Activated CD4-positive, alpha-beta T cell treated with anti-CD3 and anti-CD28 coated beads, Interleukin-2, amount 10 ng/mL, durations not matched to agents 7 days and 5 days (primary cell): ENCODE measurements at regions not wholly inside any gene's neighbourhood (a gene's known extent, or its start where the extent isn't known, plus 50 kb on each side); places are given as distances from the start of the nearest gene placed in this dataset.
"Not testable (repeated sequence)": the region's sequence is repeated elsewhere in the genome, so short reads cannot be mapped to it uniquely, and the experiment has no call there.

ENCODE experiments used
- CTCF ChIA-PET: fragments of 350-600 bp; sonication (Branson Sonifier 250); formaldehyde crosslinking; loops from one replicate; lab custom pipeline; 2021; ENCODE audit warnings: antibody characterized with exemption; lab: Charles Lee
- POLR2A ChIA-PET: fragments of 350-600 bp; sonication (Branson Sonifier 250); formaldehyde crosslinking; loops from one replicate; lab custom pipeline; 2021; ENCODE audit warnings: antibody characterized with exemption; lab: Charles Lee
- DNase-seq: peaks from one replicate; pipeline ENCODE4 v3.0.0-alpha.2; 2020
- H3K27ac Mint-ChIP-seq: one replicate; pipeline ENCODE4 v1.8.0; 2021; ENCODE audit warnings: mild to moderate bottlenecking, moderate library complexity, mixed read lengths
- H3K27me3 Mint-ChIP-seq: one replicate; pipeline ENCODE4 v1.8.0; 2021; ENCODE audit warnings: mixed read lengths
- H3K36me3 Mint-ChIP-seq: one replicate; pipeline ENCODE4 v1.8.0; 2021; ENCODE audit warnings: low read depth, mixed read lengths
- H3K4me1 Mint-ChIP-seq: one replicate; pipeline ENCODE4 v1.8.0; 2021; ENCODE audit warnings: mixed read lengths
- H3K4me3 Mint-ChIP-seq: one replicate; pipeline ENCODE4 v1.8.0; 2021; ENCODE audit warnings: mild to moderate bottlenecking, moderate library complexity, mixed read lengths
- H3K9me3 Mint-ChIP-seq: one replicate; pipeline ENCODE4 v1.8.0; 2021; ENCODE audit warnings: mixed read lengths

- no peak overlapping the region for H3K4me3 Mint-ChIP-seq
- POLR2A ChIA-PET = no interaction called here
- no peak overlapping the region for H3K27ac Mint-ChIP-seq
- peaks cover 29% of the 10 kb centered on the region for H3K27me3 Mint-ChIP-seq
- DNase-seq = no peak
- H3K9me3 Mint-ChIP-seq = no peaks in the 10 kb centered on the region
- CTCF ChIA-PET = no interaction called here
- no peaks in the 10 kb centered on the region for H3K36me3 Mint-ChIP-seq
- H3K4me1 Mint-ChIP-seq = no peaks in the 10 kb centered on the region
These were observed 83.6 kb downstream of the CARTPT start for GRCh38 chr5:71802673-71803072.

- DNase-seq = no peak
- POLR2A ChIA-PET = no interaction called here
- peaks cover 3% of the 10 kb centered on the region for H3K4me1 Mint-ChIP-seq
- peaks cover 23% of the 10 kb centered on the region for H3K27me3 Mint-ChIP-seq
- no peaks in the 10 kb centered on the region for H3K36me3 Mint-ChIP-seq
- no peak overlapping the region for H3K4me3 Mint-ChIP-seq
- no peak overlapping the region for H3K27ac Mint-ChIP-seq
- no peaks in the 10 kb centered on the region for H3K9me3 Mint-ChIP-seq
- CTCF ChIA-PET = interaction anchor here (0.6 kb wide), 1 partner anchor 104 kb away, joined by 3 read pairs; no protein-coding TSS in a partner anchor
These were observed 87.6 kb downstream of the CARTPT start for GRCh38 chr5:71806711-71807110.

- Mint-ChIP-seq H3K36me3 (no peaks in the 10 kb centered on the region), H3K4me3 (no peak overlapping the region), H3K27ac (no peak overlapping the region), H3K9me3 (no peaks in the 10 kb centered on the region), H3K4me1 (peaks cover 3% of the 10 kb centered on the region), H3K27me3 (peaks cover 20% of the 10 kb centered on the region)
- DNase-seq = no peak
- ChIA-PET POLR2A (no interaction called here), CTCF (no interaction called here)
These were observed 88.8 kb downstream of the CARTPT start for GRCh38 chr5:71807909-71808308.

DNA sequence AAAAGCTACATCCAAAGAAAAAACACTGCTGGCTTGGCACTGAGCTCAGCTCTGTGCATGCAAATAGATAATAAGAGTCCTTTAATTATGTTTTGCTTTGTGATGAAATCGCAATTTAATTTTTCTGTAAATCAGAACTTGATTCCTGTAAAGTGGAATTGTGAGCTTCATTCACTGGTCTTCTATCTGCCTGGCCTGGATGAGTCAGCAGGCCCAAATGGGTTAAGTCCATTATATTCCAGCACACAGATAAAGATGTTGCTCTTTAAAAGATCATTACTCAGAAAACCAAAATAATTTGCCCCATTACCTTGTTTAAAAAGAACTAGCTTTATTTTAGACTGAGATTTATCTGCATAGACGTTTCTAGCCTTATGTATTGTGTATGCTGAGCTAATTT is 90.4 kb downstream of the CARTPT start:
- ChIA-PET POLR2A (no interaction called here), CTCF (no interaction called here)
- no peaks in the 10 kb centered on the region for H3K36me3 Mint-ChIP-seq

DNA sequence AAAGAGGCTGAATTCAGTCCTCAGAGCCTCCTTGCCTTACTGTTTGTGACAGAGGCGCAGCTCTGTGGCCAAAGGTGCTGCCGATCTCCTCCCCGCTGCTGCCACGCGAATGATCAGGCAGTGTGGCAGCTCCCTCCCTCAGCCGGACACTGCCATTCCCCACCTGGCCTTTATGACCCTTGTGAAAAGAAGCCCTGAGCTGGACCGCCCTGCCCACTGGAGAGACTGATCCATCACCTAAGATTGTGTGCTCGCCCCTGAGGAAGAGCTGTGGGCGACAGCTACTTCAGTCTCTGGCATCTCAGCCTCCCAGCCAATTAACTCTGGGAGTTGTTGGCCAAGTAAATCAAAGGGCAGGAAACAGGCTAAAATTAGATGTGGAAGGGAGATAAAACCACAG is 90.9 kb downstream of the CARTPT start:
- no peak for DNase-seq
- peaks cover 3% of the 10 kb centered on the region for H3K4me1 Mint-ChIP-seq
- CTCF ChIA-PET = no interaction called here
- no peaks in the 10 kb centered on the region for H3K36me3 Mint-ChIP-seq
- H3K9me3 Mint-ChIP-seq = no peaks in the 10 kb centered on the region
- no peak overlapping the region for H3K27ac Mint-ChIP-seq
- H3K4me3 Mint-ChIP-seq = no peak overlapping the region
- POLR2A ChIA-PET = no interaction called here
- peaks cover 13% of the 10 kb centered on the region for H3K27me3 Mint-ChIP-seq

More for the DNA sequence above, 90.4 kb downstream of the CARTPT start:
- DNase-seq = no peak
- Mint-ChIP-seq H3K27ac (no peak overlapping the region), H3K27me3 (peaks cover 15% of the 10 kb centered on the region), H3K4me1 (peaks cover 3% of the 10 kb centered on the region), H3K4me3 (no peak overlapping the region), H3K9me3 (no peaks in the 10 kb centered on the region)

DNA sequence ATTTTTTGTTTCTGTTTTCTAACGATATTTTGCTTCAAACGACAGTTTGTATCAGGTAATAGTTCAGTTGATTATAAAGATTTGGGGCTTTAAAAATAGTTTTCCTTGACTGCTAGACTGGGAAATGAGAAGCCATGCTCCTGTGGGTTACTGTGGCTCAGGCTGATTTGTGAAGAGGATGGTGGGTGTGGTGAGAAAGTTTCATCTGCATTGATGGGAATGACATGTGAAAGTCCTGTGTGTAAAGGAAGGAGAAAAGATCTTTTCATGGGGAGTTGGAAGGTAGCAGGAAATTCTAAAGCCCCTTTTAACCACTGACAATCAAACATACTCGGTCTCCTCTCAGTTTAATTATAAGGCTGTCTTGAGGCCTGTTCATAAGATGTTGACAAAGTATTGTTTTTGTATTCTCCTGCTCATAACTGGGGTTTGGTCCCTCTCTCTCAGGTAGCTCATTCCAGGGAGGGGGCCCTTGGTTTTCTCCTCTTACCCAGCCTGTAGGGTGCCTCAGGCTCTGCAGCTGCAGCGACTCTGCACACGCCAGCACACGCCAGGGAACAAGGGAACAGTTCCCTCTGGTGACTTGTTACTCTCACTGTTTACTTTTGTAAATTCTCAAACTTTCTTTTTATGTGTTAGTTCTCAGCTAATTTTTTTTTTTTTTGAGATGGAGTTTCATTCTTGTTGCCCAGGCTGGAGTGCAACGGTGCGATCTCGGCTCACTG is 91.6 kb downstream of the CARTPT start:
- H3K4me1 Mint-ChIP-seq = peaks cover 3% of the 10 kb centered on the region
- H3K36me3 Mint-ChIP-seq = no peaks in the 10 kb centered on the region
- DNase-seq = no peak
- peaks cover 13% of the 10 kb centered on the region for H3K27me3 Mint-ChIP-seq
- no peak overlapping the region for H3K27ac Mint-ChIP-seq
- no peak overlapping the region for H3K4me3 Mint-ChIP-seq
- CTCF ChIA-PET = no interaction called here
- no peaks in the 10 kb centered on the region for H3K9me3 Mint-ChIP-seq
- POLR2A ChIA-PET = no interaction called here

GRCh38 chr5:71811779-71812178 is 92.7 kb downstream of the CARTPT start:
- POLR2A ChIA-PET = no interaction called here
- Mint-ChIP-seq H3K36me3 (no peaks in the 10 kb centered on the region), H3K9me3 (no peaks in the 10 kb centered on the region), H3K27ac (no peak overlapping the region), H3K4me1 (peaks cover 3% of the 10 kb centered on the region), H3K27me3 (peaks cover 10% of the 10 kb centered on the region), H3K4me3 (no peak overlapping the region)
- DNase-seq = no peak
- CTCF ChIA-PET = no interaction called here

DNA sequence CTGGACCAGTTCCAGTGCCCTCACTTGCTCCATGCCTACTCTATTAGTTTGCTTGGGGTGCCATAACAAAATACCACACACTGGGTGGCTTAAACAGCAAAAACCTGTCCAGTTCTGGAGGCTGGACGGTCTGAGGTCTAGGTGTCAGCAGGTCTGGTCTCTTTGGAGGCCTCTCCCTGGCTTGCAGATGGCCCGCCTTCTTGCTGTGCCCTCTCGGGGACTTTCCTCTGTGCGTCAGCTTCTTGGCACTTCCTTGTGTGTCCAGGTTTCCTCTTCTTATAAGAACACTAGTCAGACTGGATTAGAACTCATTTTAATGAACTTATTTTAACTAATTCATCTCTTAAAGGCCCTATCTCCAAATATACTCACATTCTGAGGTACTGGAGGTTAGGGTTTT is 97.2 kb downstream of the CARTPT start:
- DNase-seq = no peak
- no peak overlapping the region for H3K27ac Mint-ChIP-seq
- no peaks in the 10 kb centered on the region for H3K4me1 Mint-ChIP-seq
- peaks cover 5% of the 10 kb centered on the region for H3K27me3 Mint-ChIP-seq
- H3K9me3 Mint-ChIP-seq = no peaks in the 10 kb centered on the region
- H3K4me3 Mint-ChIP-seq = no peak overlapping the region
- ChIA-PET POLR2A (no interaction called here), CTCF (interaction anchor here (0.6 kb wide), 1 partner anchor 1241 kb away, joined by 3 read pairs; no protein-coding TSS in a partner anchor)
- no peaks in the 10 kb centered on the region for H3K36me3 Mint-ChIP-seq

DNA sequence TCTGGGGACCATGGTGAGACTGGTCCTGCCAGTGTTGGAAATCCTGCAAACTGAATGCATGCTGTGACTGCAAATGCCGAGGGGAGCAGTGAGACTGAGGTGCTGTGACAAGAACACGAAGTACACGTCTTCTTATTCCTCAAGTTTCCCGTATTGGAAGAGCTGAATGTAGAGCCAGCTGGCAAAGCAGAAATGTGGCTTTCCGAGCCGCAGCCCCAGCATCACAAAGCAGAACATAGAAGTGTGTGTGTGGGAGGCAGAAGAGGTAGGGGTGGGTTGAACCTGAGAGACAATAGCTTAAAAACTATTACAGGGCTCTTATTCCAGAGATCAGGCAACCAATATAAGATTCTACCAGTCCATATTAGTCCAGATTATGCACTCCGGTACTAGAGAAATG is 98.8 kb downstream of the CARTPT start:
- H3K36me3 Mint-ChIP-seq = no peaks in the 10 kb centered on the region
- H3K27me3 Mint-ChIP-seq = peaks cover 4% of the 10 kb centered on the region
- CTCF ChIA-PET = no interaction called here
- H3K4me1 Mint-ChIP-seq = no peaks in the 10 kb centered on the region
- H3K9me3 Mint-ChIP-seq = peaks cover 4% of the 10 kb centered on the region
- POLR2A ChIA-PET = no interaction called here
- no peak overlapping the region for H3K4me3 Mint-ChIP-seq
- H3K27ac Mint-ChIP-seq = no peak overlapping the region
- DNase-seq = no peak

DNA sequence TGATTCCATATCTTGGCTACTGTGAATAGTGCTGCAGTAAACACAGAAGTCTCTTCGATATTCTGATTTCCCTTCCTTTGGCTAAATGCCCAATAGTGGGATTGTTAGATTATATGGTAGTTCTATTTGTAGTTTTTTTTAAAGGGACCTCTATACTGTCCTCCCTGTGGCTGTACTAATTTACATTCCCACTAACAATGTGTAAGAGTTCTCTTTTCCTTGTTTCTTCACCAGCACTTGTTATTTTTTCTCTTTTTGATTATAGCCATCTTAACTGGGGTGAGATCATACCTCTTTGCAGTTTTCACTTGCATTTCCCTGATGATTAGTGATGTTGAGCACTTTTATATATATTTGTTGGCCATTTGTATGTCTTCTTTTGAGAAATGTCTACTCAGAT is 102.0 kb downstream of the CARTPT start:
- Mint-ChIP-seq H3K4me1 (no peaks in the 10 kb centered on the region), H3K4me3 (no peak overlapping the region), H3K27me3 (peaks cover 6% of the 10 kb centered on the region), H3K9me3 (peaks cover 8% of the 10 kb centered on the region), H3K27ac (no peak overlapping the region), H3K36me3 (no peaks in the 10 kb centered on the region)
- CTCF ChIA-PET = interaction anchor here (0.6 kb wide), 1 partner anchor 18 kb away, joined by 3 read pairs; no protein-coding TSS in a partner anchor
- POLR2A ChIA-PET = no interaction called here
- no peak for DNase-seq

- H3K4me3 Mint-ChIP-seq, CTCF ChIA-PET, H3K27me3 Mint-ChIP-seq, H3K36me3 Mint-ChIP-seq, H3K4me1 Mint-ChIP-seq, DNase-seq, H3K27ac Mint-ChIP-seq, POLR2A ChIA-PET: not testable (repeated sequence)
- H3K9me3 Mint-ChIP-seq = peaks cover 19% of the 10 kb centered on the region
These were observed 103.0 kb downstream of the CARTPT start for GRCh38 chr5:71822065-71822464.

DNA sequence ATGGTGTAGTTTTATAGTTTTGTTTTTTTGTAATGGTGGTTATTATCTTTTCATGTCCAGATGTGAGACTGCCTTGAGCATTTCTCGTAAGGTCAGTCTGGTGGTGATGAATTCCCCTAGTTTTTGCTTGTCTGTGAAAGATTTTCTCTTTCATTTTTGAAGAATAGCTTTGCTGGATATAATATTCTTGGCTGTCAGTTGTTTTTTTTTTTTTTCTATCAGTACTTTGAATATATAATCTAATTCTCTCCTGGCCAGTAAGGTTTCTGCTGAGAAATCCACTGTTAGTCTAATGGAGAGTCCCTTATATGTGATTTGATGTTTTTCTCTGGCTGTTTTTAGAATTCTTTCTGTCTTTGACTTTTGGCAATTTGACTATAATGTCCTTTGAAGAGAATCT is 106.9 kb downstream of the CARTPT start:
- Mint-ChIP-seq H3K9me3 (peaks cover 28% of the 10 kb centered on the region), H3K4me3 (no peak overlapping the region), H3K4me1 (peaks cover 4% of the 10 kb centered on the region), H3K27me3 (peaks cover 6% of the 10 kb centered on the region), H3K27ac (no peak overlapping the region), H3K36me3 (no peaks in the 10 kb centered on the region)
- POLR2A ChIA-PET = no interaction called here
- CTCF ChIA-PET = interaction anchor here (0.6 kb wide), 1 partner anchor 205 kb away, joined by 4 read pairs; no protein-coding TSS in a partner anchor
- no peak for DNase-seq

DNA sequence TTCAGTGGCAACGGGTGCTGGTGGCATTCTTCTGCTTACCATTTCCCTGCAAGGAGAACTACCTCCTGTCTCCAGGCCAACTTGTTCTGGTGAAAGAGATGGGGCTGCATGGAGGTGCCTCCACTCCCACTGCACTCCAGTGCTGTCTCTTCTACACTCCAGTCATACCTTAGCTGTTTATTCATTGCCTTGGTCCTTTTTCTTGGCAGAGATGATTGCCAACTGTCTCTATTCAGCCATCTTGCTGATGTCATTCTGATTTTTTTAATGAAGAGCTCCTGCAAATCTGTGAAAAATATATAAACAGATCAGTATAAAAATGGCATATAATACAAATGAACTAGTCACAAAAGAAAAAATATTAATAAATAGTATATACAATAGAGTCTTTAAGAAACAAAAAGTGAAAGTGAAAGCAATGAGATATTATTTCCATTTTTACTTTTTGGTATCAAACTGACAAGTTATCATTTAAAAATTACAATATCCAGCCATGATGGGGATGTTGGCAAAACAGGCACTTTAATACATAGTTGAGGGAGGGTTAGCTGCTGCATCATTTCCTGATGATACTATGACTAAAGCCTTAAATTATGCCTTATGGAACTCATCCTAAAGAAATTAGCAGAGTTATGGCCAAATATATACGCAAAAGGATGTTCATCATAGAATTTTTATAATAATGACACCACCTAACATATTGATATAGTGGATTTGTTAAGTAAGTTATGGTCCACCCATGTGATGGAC is 109.4 kb downstream of the CARTPT start:
- no peak overlapping the region for H3K27ac Mint-ChIP-seq
- no peak overlapping the region for H3K4me3 Mint-ChIP-seq
- DNase-seq = no peak
- ChIA-PET POLR2A (no interaction called here), CTCF (no interaction called here)
- peaks cover 4% of the 10 kb centered on the region for H3K4me1 Mint-ChIP-seq
- no peaks in the 10 kb centered on the region for H3K36me3 Mint-ChIP-seq
- H3K9me3 Mint-ChIP-seq = peaks cover 24% of the 10 kb centered on the region
- no peaks in the 10 kb centered on the region for H3K27me3 Mint-ChIP-seq
